RPMI8226 (cell line): ENCODE measurements at regions not wholly inside any gene's neighbourhood (a gene's known extent, or its start where the extent isn't known, plus 50 kb on each side); places are given as distances from the start of the nearest gene placed in this dataset.

Source experiments
- DNase-seq: peaks from one replicate; pipeline ENCODE4 v3.0.0-alpha.2; 2015

- no peak for DNase-seq
Measured at GRCh38 chr6:156174031-156174890, 602.9 kb upstream of the ARID1B start.

GRCh38 chr6:156169371-156169770 is 607.8 kb upstream of the ARID1B start:
- DNase-seq: no peak

- no peak for DNase-seq
Measured at GRCh38 chr6:156167625-156168071, 609.5 kb upstream of the ARID1B start.

GRCh38 chr6:156167016-156167624 is 610.1 kb upstream of the ARID1B start:
- no peak for DNase-seq

- no peak for DNase-seq
Measured at GRCh38 chr6:156166093-156166492, 611.1 kb upstream of the ARID1B start.

GRCh38 chr6:156164701-156165452 is 612.3 kb upstream of the ARID1B start:
- DNase-seq: no peak

GRCh38 chr6:156163311-156163710 is 613.9 kb upstream of the ARID1B start:
- no peak for DNase-seq

- DNase-seq: no peak
Measured at GRCh38 chr6:156161471-156161870, 615.7 kb upstream of the ARID1B start.

GRCh38 chr6:156160795-156161165 is 616.4 kb upstream of the ARID1B start:
- no peak for DNase-seq

- no peak for DNase-seq
Measured at GRCh38 chr6:156160007-156160794, 617.0 kb upstream of the ARID1B start.

GRCh38 chr6:156154896-156155295 is 622.3 kb upstream of the ARID1B start:
- no peak for DNase-seq

GRCh38 chr6:156150391-156150790 is 626.8 kb upstream of the ARID1B start:
- DNase-seq: no peak

GRCh38 chr6:156146891-156147290 is 630.3 kb upstream of the ARID1B start:
- no peak for DNase-seq

GRCh38 chr6:156131221-156131903 is 645.8 kb upstream of the ARID1B start:
- no peak for DNase-seq

GRCh38 chr6:156126535-156126934 is 650.6 kb upstream of the ARID1B start:
- DNase-seq: no peak

- DNase-seq: no peak
Measured at GRCh38 chr6:156125844-156126243, 651.3 kb upstream of the ARID1B start.

- DNase-seq: no peak
Measured at GRCh38 chr6:156123731-156124130, 653.4 kb upstream of the ARID1B start.

- DNase-seq: no peak
Measured at GRCh38 chr6:156121973-156122372, 655.2 kb upstream of the ARID1B start.

GRCh38 chr6:156114541-156114940 is 658.9 kb upstream of the NOX3 start:
- no peak for DNase-seq

GRCh38 chr6:156113631-156114030 is 658.0 kb upstream of the NOX3 start:
- DNase-seq: no peak

- DNase-seq: no peak
Measured at GRCh38 chr6:156111913-156112312, 656.3 kb upstream of the NOX3 start.

GRCh38 chr6:156110249-156110648 is 654.6 kb upstream of the NOX3 start:
- DNase-seq: no peak
